WI38 (cell line): ENCODE measurements at regions not wholly inside any gene's neighbourhood (a gene's known extent, or its start where the extent isn't known, plus 50 kb on each side); places are given as distances from the start of the nearest gene placed in this dataset.

Experiments
- H3K4me3 ChIP-seq: 2 replicates; pipeline ENCODE4 v1.5.1; 2011; ENCODE audit warnings: low read depth, mild to moderate bottlenecking, control low read depth, low read length
- CTCF ChIP-seq: IDR thresholded peaks from 2 replicates; pipeline ENCODE4 v1.5.1; 2012; ENCODE audit warnings: low read depth, mild to moderate bottlenecking, control low read depth, low read length

GRCh38 chrX:17266136-17266535 lies 108.9 kb upstream of the NHS start:
- no peak overlapping the region for H3K4me3 ChIP-seq
- TF ChIP-seq CTCF = no peak

GRCh38 chrX:17278961-17279360 lies 96.0 kb upstream of the NHS start:
- H3K4me3 ChIP-seq = no peak overlapping the region
- no peak for TF ChIP-seq CTCF

GRCh38 chrX:17285983-17286382 lies 89.0 kb upstream of the NHS start:
- no peak for TF ChIP-seq CTCF
- H3K4me3 ChIP-seq = no peak overlapping the region

GRCh38 chrX:17291171-17291900 lies 83.7 kb upstream of the NHS start:
- no peak for TF ChIP-seq CTCF
- H3K4me3 ChIP-seq = no peak overlapping the region

- no peak overlapping the region for H3K4me3 ChIP-seq
- TF ChIP-seq CTCF = no peak
These were observed 82.9 kb upstream of the NHS start for GRCh38 chrX:17292111-17292527.

GRCh38 chrX:17294561-17294960 lies 80.4 kb upstream of the NHS start:
- no peak for TF ChIP-seq CTCF
- no peak overlapping the region for H3K4me3 ChIP-seq

GRCh38 chrX:17295791-17296190 lies 79.2 kb upstream of the NHS start:
- no peak for TF ChIP-seq CTCF
- H3K4me3 ChIP-seq = no peak overlapping the region
